GM12874 (cell line): ENCODE measurements at regions not wholly inside any gene's neighbourhood (a gene's known extent, or its start where the extent isn't known, plus 50 kb on each side); places are given as distances from the start of the nearest gene placed in this dataset.

Experiments used
- CTCF ChIP-seq: IDR thresholded peaks from 2 replicates; pipeline ENCODE4 v1.5.1; 2011; ENCODE audit warnings: low read depth, mild to moderate bottlenecking, control low read depth, low read length, moderate library complexity; ENCODE audit not compliant: insufficient read depth

- TF ChIP-seq CTCF = no peak
Observed at GRCh38 chr2:49291619-49292018, 137.3 kb upstream of the FSHR start.

DNA sequence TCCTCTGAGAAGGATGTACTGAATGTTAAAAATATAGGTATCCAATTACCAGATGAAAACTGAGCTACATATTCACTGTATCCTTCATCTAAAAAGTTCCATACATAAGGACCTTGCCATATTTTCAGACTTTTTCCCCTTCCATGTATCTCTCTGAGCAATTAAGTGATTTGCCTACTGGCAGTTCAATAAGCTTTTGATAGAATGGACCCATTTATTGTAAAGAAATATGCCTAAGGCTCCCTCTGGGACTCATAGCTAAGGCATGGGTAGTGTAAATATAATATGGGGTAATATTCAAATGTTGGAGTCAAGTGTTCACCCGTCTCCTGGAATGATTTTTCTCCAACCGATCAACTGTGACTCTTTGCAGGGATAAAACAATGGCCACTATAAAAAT lies 135.4 kb upstream of the FSHR start:
- no peak for TF ChIP-seq CTCF

DNA sequence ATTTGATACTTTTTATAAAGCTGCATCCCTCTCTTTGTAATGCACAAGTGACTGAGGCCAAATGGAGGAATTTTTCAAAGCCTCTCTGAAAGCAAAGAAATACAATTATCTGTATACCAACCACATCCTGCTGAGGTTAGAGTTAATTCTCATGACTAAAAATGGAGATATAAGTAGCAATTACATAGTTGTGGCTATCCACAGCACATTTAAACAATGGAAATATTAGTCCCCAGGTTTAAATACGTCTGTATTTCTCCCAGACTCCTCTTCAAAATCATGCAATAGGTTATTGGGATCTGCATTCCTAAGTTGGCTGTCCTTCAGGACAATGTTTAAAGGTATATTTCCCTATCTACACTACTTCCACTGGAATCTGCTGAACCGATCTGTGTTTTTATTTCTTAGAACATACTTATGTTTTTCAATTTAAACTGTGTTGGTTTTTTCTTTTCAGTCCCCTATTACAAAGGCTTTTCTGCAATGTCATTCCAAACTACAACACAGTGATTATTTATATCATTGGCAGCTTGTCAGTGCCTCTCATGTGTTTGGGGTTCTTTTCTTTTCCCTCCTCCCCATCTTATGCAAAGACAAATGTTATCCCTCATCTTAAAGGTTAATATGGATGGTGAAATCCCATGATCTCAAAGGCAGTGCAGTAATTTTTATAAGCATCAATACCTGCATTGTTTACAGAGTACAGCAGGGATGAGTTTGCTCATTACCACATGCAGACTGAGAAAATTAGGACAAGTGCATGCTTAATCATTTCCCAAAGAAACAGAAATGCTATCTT lies 134.8 kb upstream of the FSHR start:
- TF ChIP-seq CTCF = no peak

DNA sequence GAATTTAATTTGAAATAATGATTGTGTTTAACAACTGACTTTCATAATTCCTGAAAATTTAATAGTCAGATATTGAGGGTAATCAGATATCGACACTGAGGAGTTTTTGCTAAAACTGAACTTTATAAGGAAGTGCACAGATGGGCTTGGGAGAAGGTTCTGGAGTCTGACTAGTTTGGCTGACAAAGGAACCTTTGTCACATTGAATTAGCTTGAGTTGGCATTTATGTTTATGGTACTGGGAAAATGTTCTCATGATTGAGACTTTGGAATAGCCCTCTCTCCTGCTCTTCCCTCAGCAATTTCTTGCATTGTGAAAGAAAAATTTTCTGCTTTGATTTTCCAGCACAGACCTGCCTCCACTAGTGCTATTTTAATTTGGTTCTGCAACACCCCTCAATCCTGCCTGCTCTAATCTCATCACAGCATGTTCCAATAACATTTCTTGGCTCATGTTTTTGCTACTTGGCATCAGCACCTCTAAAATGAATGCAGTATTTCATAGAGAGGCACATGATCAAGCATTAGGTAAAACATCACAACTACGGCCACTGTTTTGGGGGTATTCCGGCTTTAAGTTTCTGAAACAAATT lies 133.9 kb upstream of the FSHR start:
- TF ChIP-seq CTCF = no peak

- TF ChIP-seq CTCF = no peak
Observed at GRCh38 chr2:49286726-49287125, 132.4 kb upstream of the FSHR start.

DNA sequence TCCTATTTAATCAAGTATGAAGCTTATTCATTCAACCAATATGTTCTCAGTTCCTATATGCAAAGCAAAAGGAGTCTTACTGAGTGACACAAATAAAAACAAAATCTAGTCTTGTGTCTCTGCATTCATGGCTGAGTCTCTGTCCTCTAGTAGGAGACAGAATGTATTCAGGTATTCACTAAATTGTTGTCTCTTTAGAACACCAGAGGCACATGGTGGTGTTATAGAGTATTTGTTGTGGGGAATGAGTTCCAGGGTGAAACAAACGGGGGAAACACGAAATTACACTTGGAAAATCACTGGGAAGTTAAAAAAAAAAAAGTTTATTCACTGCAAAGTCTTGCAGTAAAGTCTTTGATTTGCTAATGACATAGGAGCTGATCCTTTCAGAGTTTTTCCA lies 131.7 kb upstream of the FSHR start:
- TF ChIP-seq CTCF = no peak

DNA sequence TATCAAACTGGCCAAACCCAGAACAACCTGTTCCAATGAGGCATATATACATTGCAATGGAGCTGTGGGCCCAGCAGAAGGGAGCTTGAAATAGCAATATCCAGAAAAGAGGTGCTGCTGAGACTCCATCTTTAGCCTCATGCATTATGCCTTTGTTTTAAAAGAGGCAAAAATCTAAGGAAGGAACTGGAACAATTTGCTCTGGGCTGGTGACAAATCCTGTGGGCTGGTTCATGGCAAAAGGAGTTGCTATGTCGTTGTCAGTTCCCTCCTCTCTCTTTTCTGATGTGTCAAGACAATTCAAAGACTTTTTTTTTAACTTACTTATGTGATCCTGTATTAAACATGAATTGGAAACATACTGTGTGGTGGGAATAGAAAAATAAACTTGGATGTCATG lies 124.2 kb upstream of the FSHR start:
- TF ChIP-seq CTCF = no peak
